H1 (cell line): ENCODE measurements at regions not wholly inside any gene's neighbourhood (a gene's known extent, or its start where the extent isn't known, plus 50 kb on each side); places are given as distances from the start of the nearest gene placed in this dataset.

ENCODE experiments used
- CTCF ChIA-PET: fragments of 300-600 bp; sonication (Branson Sonifier 250); formaldehyde crosslinking; loops from one replicate; lab custom pipeline; 2021; ENCODE audit not compliant: partially characterized antibody; lab: Charles Lee
- POLR2A ChIA-PET: fragments of 300-600 bp; sonication (Branson Sonifier 250); formaldehyde crosslinking; loops from one replicate; lab custom pipeline; 2021; ENCODE audit warnings: inconsistent platforms; ENCODE audit not compliant: partially characterized antibody; lab: Charles Lee
- DNase-seq, 2 experiments: peaks; one replicate each; pipeline versions ENCODE4 v3.0.0 to v3.0.0-alpha.2; 2010 to 2022; ENCODE audit warnings: low spot score in 2 of 2, low read depth in 1 of 2, mixed read lengths in 1 of 2
- FAIRE-seq: peaks from 2 replicates; lab custom pipeline; 2011; peaks lifted over from hg19 to GRCh38; lab: Jason Lieb, UNC
- H2AFZ ChIP-seq: 2 replicates; pipeline ENCODE4 v1.8.1; 2012; ENCODE audit warnings: low read length, inconsistent platforms
- H2AK5ac ChIP-seq: 2 replicates; pipeline ENCODE4 v1.6.1; 2013; ENCODE audit warnings: low read depth, low read length
- H2BK120ac ChIP-seq: replicated peaks from 2 replicates; pipeline ENCODE3; 2013; ENCODE audit warnings: low read depth, low read length, inconsistent platforms
- H2BK12ac ChIP-seq: 2 replicates; pipeline ENCODE4 v1.6.1; 2013; ENCODE audit warnings: low read depth, low read length
- H2BK15ac ChIP-seq: 2 replicates; pipeline ENCODE4 v1.6.1; 2013; ENCODE audit warnings: low read length
- H2BK20ac ChIP-seq: 2 replicates; pipeline ENCODE4 v1.6.1; 2013; ENCODE audit warnings: low read length
- H2BK5ac ChIP-seq: 2 replicates; pipeline ENCODE4 v1.6.1; 2013; ENCODE audit warnings: low read depth, low read length
- H3K14ac ChIP-seq: 2 replicates; pipeline ENCODE4 v1.6.1; 2013; ENCODE audit warnings: inconsistent platforms; ENCODE audit not compliant: insufficient read length
- H3K18ac ChIP-seq: 2 replicates; pipeline ENCODE4 v1.6.1; 2013; ENCODE audit warnings: low read length; ENCODE audit errors: extremely low read depth
- H3K23ac ChIP-seq: 2 replicates; pipeline ENCODE4 v1.6.1; 2013; ENCODE audit warnings: inconsistent platforms; ENCODE audit not compliant: insufficient read length
- H3K23me2 ChIP-seq: 2 replicates; pipeline ENCODE4 v1.6.1; 2013; ENCODE audit warnings: low read depth, low read length
- H3K27ac ChIP-seq: 2 replicates; pipeline ENCODE4 v1.6.1; 2011; ENCODE audit warnings: low read depth, low read length, inconsistent platforms
- H3K27me3 ChIP-seq, 4 experiments: replicated peaks in 1 of 4; 1 replicate in 1 of 4; 2 replicates in 3 of 4; pipeline versions ENCODE4 v1.6.1 to v1.8.1; 2011 to 2013; ENCODE audit warnings: low read length in 3 of 4, mild to moderate bottlenecking in 3 of 4, inconsistent platforms in 2 of 4, mixed read lengths in 2 of 4, moderate library complexity in 1 of 4; ENCODE audit not compliant: control insufficient read depth in 3 of 4, insufficient read depth in 3 of 4; ENCODE audit errors: extremely low read depth in 1 of 4
- H3K36me3 ChIP-seq, 4 experiments: 2 replicates each; pipeline versions ENCODE4 v1.6.1 to v1.8.1; 2011 to 2013; ENCODE audit warnings: mild to moderate bottlenecking in 4 of 4, low read length in 3 of 4, moderate library complexity in 2 of 4, control low read depth in 1 of 4, inconsistent platforms in 1 of 4; ENCODE audit not compliant: insufficient read depth in 4 of 4, control insufficient read depth in 2 of 4
- H3K4ac ChIP-seq: replicated peaks from 2 replicates; pipeline ENCODE3; 2013; ENCODE audit warnings: low read length, low read depth, mixed read lengths, inconsistent platforms; ENCODE audit not compliant: insufficient read length
- H3K4me1 ChIP-seq, 4 experiments: replicated peaks in 1 of 4; 1 replicate in 1 of 4; 2 replicates in 3 of 4; pipeline versions ENCODE4 v1.6.1 to v1.8.1; 2011 to 2013; ENCODE audit warnings: low read length in 3 of 4, inconsistent platforms in 2 of 4, mixed read lengths in 1 of 4; ENCODE audit not compliant: insufficient read depth in 4 of 4, control insufficient read depth in 3 of 4
- H3K4me2 ChIP-seq, 2 experiments: 2 replicates each; pipeline versions ENCODE4 v1.6.1 to v1.8.1; 2011 to 2013; ENCODE audit warnings: low read depth in 2 of 2, low read length in 2 of 2, control low read depth in 1 of 2, inconsistent platforms in 1 of 2, mild to moderate bottlenecking in 1 of 2; ENCODE audit not compliant: insufficient read depth in 1 of 2
- H3K4me3 ChIP-seq, 4 experiments: fragments of 200-600, 300-600 bp in 1 of 4; sonication (generic), shearing (Covaris generic), sonication (Bioruptor Twin) in 1 of 4; 2 replicates each; pipeline versions ENCODE4 v1.5.1 to v1.8.1; 2011 to 2016; ENCODE audit warnings: low read length in 4 of 4, low read depth in 3 of 4, control low read depth in 2 of 4, inconsistent platforms in 2 of 4, mild to moderate bottlenecking in 2 of 4, mixed read lengths in 1 of 4, moderate library complexity in 1 of 4; ENCODE audit not compliant: insufficient read depth in 2 of 4; ENCODE audit errors: extremely low read depth in 1 of 4
- H3K56ac ChIP-seq: replicated peaks from 2 replicates; pipeline ENCODE3; 2013; ENCODE audit warnings: low read depth, mild to moderate bottlenecking, mixed read lengths, low read length, inconsistent platforms; ENCODE audit not compliant: insufficient read length
- H3K79me1 ChIP-seq: 2 replicates; pipeline ENCODE4 v1.6.1; 2013; ENCODE audit warnings: low read depth, low read length, control low read depth
- H3K79me2 ChIP-seq, 2 experiments: 2 replicates each; pipeline versions ENCODE4 v1.6.1 to v1.8.1; 2012 to 2013; ENCODE audit warnings: low read length in 2 of 2, mild to moderate bottlenecking in 2 of 2, inconsistent platforms in 1 of 2; ENCODE audit not compliant: insufficient read depth in 2 of 2, control insufficient read depth in 1 of 2
- H3K9ac ChIP-seq, 4 experiments: replicated peaks in 1 of 4; 1 replicate in 1 of 4; 2 replicates in 3 of 4; pipeline versions ENCODE4 v1.6.1 to v1.8.1; 2011 to 2013; ENCODE audit warnings: low read depth in 3 of 4, low read length in 3 of 4, control low read depth in 2 of 4, mild to moderate bottlenecking in 2 of 4, moderate library complexity in 2 of 4, inconsistent platforms in 1 of 4; ENCODE audit errors: extremely low read depth in 1 of 4
- H3K9me3 ChIP-seq, 2 experiments: 2 replicates each; pipeline versions ENCODE4 v1.6.1 to v1.8.1; 2012 to 2013; ENCODE audit warnings: mild to moderate bottlenecking in 2 of 2, moderate library complexity in 2 of 2, control low read depth in 1 of 2, inconsistent platforms in 1 of 2, low read depth in 1 of 2, low read length in 1 of 2, mixed read lengths in 1 of 2; ENCODE audit not compliant: insufficient read depth in 2 of 2
- H4K20me1 ChIP-seq, 2 experiments: replicated peaks in 1 of 2; 2 replicates each; pipeline versions ENCODE3 to v1.8.1; 2011 to 2013; ENCODE audit warnings: inconsistent platforms in 2 of 2, low read length in 2 of 2, mild to moderate bottlenecking in 1 of 2; ENCODE audit not compliant: insufficient read depth in 2 of 2, control insufficient read depth in 1 of 2
- H4K5ac ChIP-seq: 2 replicates; pipeline ENCODE4 v1.6.1; 2013; ENCODE audit warnings: low read length, low read depth, mixed read lengths, inconsistent platforms; ENCODE audit not compliant: insufficient read length
- H4K8ac ChIP-seq: 2 replicates; pipeline ENCODE4 v1.8.0; 2013; ENCODE audit warnings: mild to moderate bottlenecking, moderate library complexity, low read length, inconsistent platforms; ENCODE audit not compliant: insufficient read depth; ENCODE audit errors: extremely low read depth
- H4K91ac ChIP-seq: replicated peaks from 2 replicates; pipeline ENCODE3; 2013; ENCODE audit warnings: low read length, mixed read lengths, inconsistent platforms; ENCODE audit not compliant: insufficient read length
- JUN ChIP-seq: IDR thresholded peaks from 2 replicates; pipeline ENCODE4 v1.6.1; 2011; ENCODE audit warnings: low read depth, mild to moderate bottlenecking, improper control_type of control experiment, low read length
- WGBS, 2 experiments: shearing (Covaris generic) in 1 of 2; methylation state at CpG; one replicate each; pipeline versions ENCODE4 v1.1.6 to v1.1.7; 2013 to 2015; ENCODE audit warnings: low lambda C conversion rate in 2 of 2, mixed read lengths in 2 of 2, inconsistent platforms in 1 of 2, low coverage in 1 of 2, missing lambda C conversion rate in 1 of 2; ENCODE audit not compliant: insufficient replicate concordance in 2 of 2, insufficient coverage in 1 of 2, insufficient read length in 1 of 2; ENCODE audit errors: extremely low coverage in 1 of 2, missing lambda C conversion rate in 1 of 2; 5-methylcytosine and 5-hydroxymethylcytosine counted together

DNA sequence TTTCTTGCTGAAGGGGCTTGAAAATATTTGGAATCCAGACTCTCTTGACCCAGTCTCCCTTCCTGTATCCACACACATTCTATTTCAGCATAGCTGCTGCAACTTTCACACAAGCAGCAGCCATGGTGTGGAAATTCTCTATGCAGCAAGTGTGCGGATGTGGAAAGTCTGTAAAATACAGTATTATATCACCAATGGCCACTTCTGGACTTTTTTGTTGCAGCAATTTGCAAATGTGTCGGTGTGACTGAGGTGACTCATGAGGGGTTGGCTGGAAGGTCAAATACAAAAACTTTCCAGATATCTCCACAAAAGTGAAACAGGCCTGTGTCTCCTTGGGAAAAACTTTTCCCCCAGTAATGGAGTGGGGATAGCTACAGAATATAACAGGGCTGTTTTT is 299.3 kb upstream of the GYPC start:
- FAIRE-seq = no peak

More for the DNA sequence above, 299.3 kb upstream of the GYPC start:
- WGBS, 2 experiments = 81% methylated on average over 2 of the region's 2 CpGs; no CpG with 5 or more reads in 1 of the 2 experiments
- no peak overlapping the region for H2BK5ac ChIP-seq
- TF ChIP-seq JUN = no peak
- POLR2A ChIA-PET = no interaction called here
- no peak overlapping the region for H3K18ac ChIP-seq
- no peak overlapping the region for H3K27ac ChIP-seq
- H3K4me2 ChIP-seq = no peak overlapping the region
- H3K56ac ChIP-seq = no peak overlapping the region
- H4K8ac ChIP-seq = no peak overlapping the region
- CTCF ChIA-PET = interaction anchor here (0.5 to 1.0 kb wide), 3 partner anchors 11 to 945 kb away, joined by 3 read pairs; no protein-coding TSS in a partner anchor
- H2AK5ac ChIP-seq = no peak overlapping the region
- no peaks in the 10 kb centered on the region for H3K79me1 ChIP-seq
- no peaks in the 10 kb centered on the region; the same call in 1 of the 2 replicates for H3K23me2 ChIP-seq
- H3K4me3 ChIP-seq = no peak overlapping the region
- H3K79me2 ChIP-seq = no peaks in the 10 kb centered on the region; a peak in 1 of 4 replicates
- no peak overlapping the region for H2AFZ ChIP-seq
- H3K36me3 ChIP-seq = no peaks in the 10 kb centered on the region
- H2BK15ac ChIP-seq = no peak overlapping the region
- no peak for DNase-seq
- H3K9me3 ChIP-seq = peaks cover 0 to 2% of the 10 kb centered on the region in 2 experiments; a peak in 2 of 4 replicates
- H3K4ac ChIP-seq = no peak overlapping the region
- no peak overlapping the region for H3K14ac ChIP-seq
- no peak overlapping the region for H2BK20ac ChIP-seq
- H4K20me1 ChIP-seq = no peaks in the 10 kb centered on the region
- H3K27me3 ChIP-seq = no peaks in the 10 kb centered on the region
- H3K23ac ChIP-seq = no peak overlapping the region
- no peak overlapping the region for H2BK120ac ChIP-seq
- H2BK12ac ChIP-seq = no peak overlapping the region
- H4K5ac ChIP-seq = no peak overlapping the region
- H4K91ac ChIP-seq = no peak overlapping the region
- no peaks in the 10 kb centered on the region for H3K4me1 ChIP-seq
- no peak overlapping the region for H3K9ac ChIP-seq
